ENCODE measurements at regions not wholly inside any gene's neighbourhood (a gene's known extent, or its start where the extent isn't known, plus 50 kb on each side); places are given as distances from the start of the nearest gene placed in this dataset.

- DNase-seq (ENCODE audit: low read depth): no peak
- Histone ChIP-seq H3K4me3 (ENCODE audit: low read length) (no peak overlapping the region), H3K27me3 (replicated peaks; ENCODE audit: control insufficient read depth, insufficient read depth, low read length) (no peaks in the 10 kb centered on the region), H3K36me3 (ENCODE audit: control insufficient read depth, insufficient read depth, low read length, severe bottlenecking) (no peaks in the 10 kb centered on the region), H3K4me1 (ENCODE audit: control insufficient read depth, insufficient read depth, low read length) (peaks cover 7% of the 10 kb centered on the region), H3K9ac (ENCODE audit: low read length) (no peak overlapping the region), H3K9me3 (ENCODE audit: control insufficient read depth, low read length) (no peaks in the 10 kb centered on the region)
These were observed 155.2 kb upstream of the CIBAR2 start for GRCh38 chr16:85267414-85267945.

- H3K9me3 ChIP-seq (ENCODE audit: control insufficient read depth, low read length): no peaks in the 10 kb centered on the region
- no peaks in the 10 kb centered on the region for H3K27me3 ChIP-seq (replicated peaks; ENCODE audit: control insufficient read depth, insufficient read depth, low read length)
- no peaks in the 10 kb centered on the region for H3K36me3 ChIP-seq (ENCODE audit: control insufficient read depth, insufficient read depth, low read length, severe bottlenecking)
- no peak for DNase-seq (ENCODE audit: low read depth)
- no peak overlapping the region for H3K4me3 ChIP-seq (ENCODE audit: low read length)
- H3K4me1 ChIP-seq (ENCODE audit: control insufficient read depth, insufficient read depth, low read length): no peaks in the 10 kb centered on the region
- no peak overlapping the region for H3K9ac ChIP-seq (ENCODE audit: low read length)
These were observed 156.9 kb upstream of the CIBAR2 start for GRCh38 chr16:85269165-85269564.

- no peaks in the 10 kb centered on the region for H3K36me3 ChIP-seq (ENCODE audit: control insufficient read depth, insufficient read depth, low read length, severe bottlenecking)
- peak; percentile 36 for DNase-seq (ENCODE audit: low read depth)
These were observed 158.1 kb upstream of the CIBAR2 start for GRCh38 chr16:85270374-85270773.

GRCh38 chr16:85271198-85271597, 158.9 kb upstream of the CIBAR2 start:
- no peaks in the 10 kb centered on the region for H3K27me3 ChIP-seq (replicated peaks; ENCODE audit: control insufficient read depth, insufficient read depth, low read length)
- DNase-seq (ENCODE audit: low read depth): no peak
- no peak overlapping the region for H3K4me3 ChIP-seq (ENCODE audit: low read length)
- no peaks in the 10 kb centered on the region for H3K4me1 ChIP-seq (ENCODE audit: control insufficient read depth, insufficient read depth, low read length)
- H3K9me3 ChIP-seq (ENCODE audit: control insufficient read depth, low read length): no peaks in the 10 kb centered on the region
- no peak overlapping the region for H3K9ac ChIP-seq (ENCODE audit: low read length)
- no peaks in the 10 kb centered on the region for H3K36me3 ChIP-seq (ENCODE audit: control insufficient read depth, insufficient read depth, low read length, severe bottlenecking)

More at GRCh38 chr16:85270374-85270773, 158.1 kb upstream of the CIBAR2 start:
- H3K9me3 ChIP-seq (ENCODE audit: control insufficient read depth, low read length): no peaks in the 10 kb centered on the region
- no peaks in the 10 kb centered on the region for H3K4me1 ChIP-seq (ENCODE audit: control insufficient read depth, insufficient read depth, low read length)
- no peak overlapping the region for H3K9ac ChIP-seq (ENCODE audit: low read length)
- H3K4me3 ChIP-seq (ENCODE audit: low read length): no peak overlapping the region
- H3K27me3 ChIP-seq (replicated peaks; ENCODE audit: control insufficient read depth, insufficient read depth, low read length): no peaks in the 10 kb centered on the region

GRCh38 chr16:85273293-85273692, 161.0 kb upstream of the CIBAR2 start:
- H3K36me3 ChIP-seq (ENCODE audit: control insufficient read depth, insufficient read depth, low read length, severe bottlenecking): no peaks in the 10 kb centered on the region
- no peaks in the 10 kb centered on the region for H3K27me3 ChIP-seq (replicated peaks; ENCODE audit: control insufficient read depth, insufficient read depth, low read length)
- peaks cover 7% of the 10 kb centered on the region for H3K4me1 ChIP-seq (ENCODE audit: control insufficient read depth, insufficient read depth, low read length)
- H3K9me3 ChIP-seq (ENCODE audit: control insufficient read depth, low read length): no peaks in the 10 kb centered on the region
- no peak overlapping the region for H3K4me3 ChIP-seq (ENCODE audit: low read length)
- DNase-seq (ENCODE audit: low read depth): no peak
- H3K9ac ChIP-seq (ENCODE audit: low read length): no peak overlapping the region

- H3K4me3 ChIP-seq (ENCODE audit: low read length): no peak overlapping the region
- DNase-seq (ENCODE audit: low read depth): no peak
- no peaks in the 10 kb centered on the region for H3K27me3 ChIP-seq (replicated peaks; ENCODE audit: control insufficient read depth, insufficient read depth, low read length)
- H3K4me1 ChIP-seq (ENCODE audit: control insufficient read depth, insufficient read depth, low read length): peaks cover 19% of the 10 kb centered on the region
- no peaks in the 10 kb centered on the region for H3K36me3 ChIP-seq (ENCODE audit: control insufficient read depth, insufficient read depth, low read length, severe bottlenecking)
- H3K9me3 ChIP-seq (ENCODE audit: control insufficient read depth, low read length): no peaks in the 10 kb centered on the region
- no peak overlapping the region for H3K9ac ChIP-seq (ENCODE audit: low read length)
These were observed 162.2 kb upstream of the CIBAR2 start for GRCh38 chr16:85274501-85274900.

- no peaks in the 10 kb centered on the region for H3K9me3 ChIP-seq (ENCODE audit: control insufficient read depth, low read length)
- H3K4me3 ChIP-seq (ENCODE audit: low read length): no peak overlapping the region
- H3K36me3 ChIP-seq (ENCODE audit: control insufficient read depth, insufficient read depth, low read length, severe bottlenecking): no peaks in the 10 kb centered on the region
- no peak for DNase-seq (ENCODE audit: low read depth)
- peak overlapping the region; percentile 30 for H3K9ac ChIP-seq (ENCODE audit: low read length)
- H3K27me3 ChIP-seq (replicated peaks; ENCODE audit: control insufficient read depth, insufficient read depth, low read length): no peaks in the 10 kb centered on the region
- peaks cover 23% of the 10 kb centered on the region for H3K4me1 ChIP-seq (ENCODE audit: control insufficient read depth, insufficient read depth, low read length)
These were observed 162.7 kb upstream of the CIBAR2 start for GRCh38 chr16:85274924-85275323.

GRCh38 chr16:85275533-85276249, 163.4 kb upstream of the CIBAR2 start:
- peak; percentile 83 for DNase-seq (ENCODE audit: low read depth)
- H3K4me3 ChIP-seq (ENCODE audit: low read length): no peak overlapping the region
- H3K36me3 ChIP-seq (ENCODE audit: control insufficient read depth, insufficient read depth, low read length, severe bottlenecking): no peaks in the 10 kb centered on the region
- no peaks in the 10 kb centered on the region for H3K27me3 ChIP-seq (replicated peaks; ENCODE audit: control insufficient read depth, insufficient read depth, low read length)
- H3K4me1 ChIP-seq (ENCODE audit: control insufficient read depth, insufficient read depth, low read length): peaks cover 28% of the 10 kb centered on the region
- no peaks in the 10 kb centered on the region for H3K9me3 ChIP-seq (ENCODE audit: control insufficient read depth, low read length)
- peak overlapping the region; percentile 30 for H3K9ac ChIP-seq (ENCODE audit: low read length)

GRCh38 chr16:85276258-85276657, 164.0 kb upstream of the CIBAR2 start:
- H3K9me3 ChIP-seq (ENCODE audit: control insufficient read depth, low read length): no peaks in the 10 kb centered on the region
- no peaks in the 10 kb centered on the region for H3K36me3 ChIP-seq (ENCODE audit: control insufficient read depth, insufficient read depth, low read length, severe bottlenecking)
- H3K9ac ChIP-seq (ENCODE audit: low read length): no peak overlapping the region
- no peak overlapping the region for H3K4me3 ChIP-seq (ENCODE audit: low read length)
- peaks cover 28% of the 10 kb centered on the region for H3K4me1 ChIP-seq (ENCODE audit: control insufficient read depth, insufficient read depth, low read length)
- no peaks in the 10 kb centered on the region for H3K27me3 ChIP-seq (replicated peaks; ENCODE audit: control insufficient read depth, insufficient read depth, low read length)
- DNase-seq (ENCODE audit: low read depth): no peak

- Histone ChIP-seq H3K27me3 (replicated peaks; ENCODE audit: control insufficient read depth, insufficient read depth, low read length) (no peaks in the 10 kb centered on the region), H3K9me3 (ENCODE audit: control insufficient read depth, low read length) (no peaks in the 10 kb centered on the region), H3K36me3 (ENCODE audit: control insufficient read depth, insufficient read depth, low read length, severe bottlenecking) (no peaks in the 10 kb centered on the region), H3K4me1 (ENCODE audit: control insufficient read depth, insufficient read depth, low read length) (peaks cover 28% of the 10 kb centered on the region), H3K4me3 (ENCODE audit: low read length) (no peak overlapping the region), H3K9ac (ENCODE audit: low read length) (no peak overlapping the region)
- DNase-seq (ENCODE audit: low read depth): no peak
These were observed 164.4 kb upstream of the CIBAR2 start for GRCh38 chr16:85276721-85277120.

GRCh38 chr16:85278839-85279238, 166.6 kb upstream of the CIBAR2 start:
- no peak for DNase-seq (ENCODE audit: low read depth)
- Histone ChIP-seq H3K36me3 (ENCODE audit: control insufficient read depth, insufficient read depth, low read length, severe bottlenecking) (no peaks in the 10 kb centered on the region), H3K9ac (ENCODE audit: low read length) (peak overlapping the region; percentile 84), H3K4me3 (ENCODE audit: low read length) (peak overlapping the region; percentile 42), H3K4me1 (ENCODE audit: control insufficient read depth, insufficient read depth, low read length) (peaks cover 28% of the 10 kb centered on the region), H3K27me3 (replicated peaks; ENCODE audit: control insufficient read depth, insufficient read depth, low read length) (no peaks in the 10 kb centered on the region), H3K9me3 (ENCODE audit: control insufficient read depth, low read length) (no peaks in the 10 kb centered on the region)

- H3K4me3 ChIP-seq (ENCODE audit: low read length): peak overlapping the region; percentile 42
- H3K9me3 ChIP-seq (ENCODE audit: control insufficient read depth, low read length): no peaks in the 10 kb centered on the region
- no peak for DNase-seq (ENCODE audit: low read depth)
- peaks cover 28% of the 10 kb centered on the region for H3K4me1 ChIP-seq (ENCODE audit: control insufficient read depth, insufficient read depth, low read length)
- H3K27me3 ChIP-seq (replicated peaks; ENCODE audit: control insufficient read depth, insufficient read depth, low read length): no peaks in the 10 kb centered on the region
- H3K9ac ChIP-seq (ENCODE audit: low read length): peak overlapping the region; percentile 84
- H3K36me3 ChIP-seq (ENCODE audit: control insufficient read depth, insufficient read depth, low read length, severe bottlenecking): no peaks in the 10 kb centered on the region
These were observed 167.1 kb upstream of the CIBAR2 start for GRCh38 chr16:85279402-85279801.

Measured in adipocyte (in vitro differentiated cells).